ENCODE measurements at regions not wholly inside any gene's neighbourhood (a gene's known extent, or its start where the extent isn't known, plus 50 kb on each side); places are given as distances from the start of the nearest gene placed in this dataset.

- peaks cover 0 to 6% (median 0%) of the 10 kb centered on the region in 3 donors for H3K27me3 ChIP-seq (ENCODE audit: control insufficient read depth in 3 of 3, insufficient read depth in 3 of 3, low read length in 3 of 3)
- H3K4me1 ChIP-seq (ENCODE audit: control insufficient read depth in 3 of 3, insufficient read depth in 3 of 3, low read length in 3 of 3) = peaks cover 0 to 2% (median 0%) of the 10 kb centered on the region in 3 donors
- no peak overlapping the region for H3K9ac ChIP-seq (ENCODE audit: low read depth in 1 of 3, low read length in 3 of 3)
- H3K27ac ChIP-seq (ENCODE audit: low read depth, low read length) = no peak overlapping the region
- no peaks in the 10 kb centered on the region for H3K36me3 ChIP-seq (ENCODE audit: control insufficient read depth in 3 of 3, insufficient read depth in 3 of 3, low read length in 3 of 3)
- no peaks in the 10 kb centered on the region for H3K9me3 ChIP-seq (ENCODE audit: control insufficient read depth in 3 of 3, low read length in 3 of 3)
- H3K4me3 ChIP-seq (ENCODE audit: low read length in 3 of 3) = no peak overlapping the region
These were observed 134.0 kb upstream of the GSC start for GRCh38 chr14:94903883-94904282.

DNA sequence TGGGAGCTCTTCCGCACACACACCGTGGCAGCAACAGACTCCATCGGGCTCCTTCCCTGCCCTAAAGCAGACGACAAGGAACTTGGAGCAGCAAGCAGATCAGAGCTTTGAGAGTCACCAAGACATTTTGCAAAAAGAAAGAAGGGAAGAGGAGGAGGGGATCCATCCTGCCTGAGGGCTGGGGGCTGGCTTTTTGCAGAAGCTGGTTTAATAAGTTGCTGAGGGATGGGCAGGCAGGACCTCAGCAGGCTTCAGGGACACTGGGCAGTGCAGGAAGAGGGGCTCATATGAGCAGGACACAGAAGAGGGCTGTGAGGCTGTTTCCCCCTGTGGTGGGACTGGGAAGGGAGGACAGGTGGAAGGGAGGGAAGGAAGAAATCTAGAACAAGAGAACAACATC, 133.4 kb upstream of the GSC start:
- Histone ChIP-seq H3K36me3 (ENCODE audit: control insufficient read depth in 3 of 3, insufficient read depth in 3 of 3, low read length in 3 of 3) (no peaks in the 10 kb centered on the region), H3K9ac (ENCODE audit: low read depth in 1 of 3, low read length in 3 of 3) (no peak overlapping the region), H3K4me3 (ENCODE audit: low read length in 3 of 3) (no peak overlapping the region), H3K27ac (ENCODE audit: low read depth, low read length) (no peak overlapping the region), H3K27me3 (ENCODE audit: control insufficient read depth in 3 of 3, insufficient read depth in 3 of 3, low read length in 3 of 3) (peaks cover 0 to 6% (median 0%) of the 10 kb centered on the region in 3 donors), H3K4me1 (ENCODE audit: control insufficient read depth in 3 of 3, insufficient read depth in 3 of 3, low read length in 3 of 3) (peaks cover 0 to 2% (median 0%) of the 10 kb centered on the region in 3 donors), H3K9me3 (ENCODE audit: control insufficient read depth in 3 of 3, low read length in 3 of 3) (no peaks in the 10 kb centered on the region)

GRCh38 chr14:94897561-94897960, 127.6 kb upstream of the GSC start:
- Histone ChIP-seq H3K27me3 (ENCODE audit: control insufficient read depth in 3 of 3, insufficient read depth in 3 of 3, low read length in 3 of 3) (peaks cover under 1 to 13% (median 3%) of the 10 kb centered on the region in 3 donors), H3K27ac (ENCODE audit: low read depth, low read length) (no peak overlapping the region), H3K36me3 (ENCODE audit: control insufficient read depth in 3 of 3, insufficient read depth in 3 of 3, low read length in 3 of 3) (no peaks in the 10 kb centered on the region), H3K4me3 (ENCODE audit: low read length in 3 of 3) (no peak overlapping the region), H3K9ac (ENCODE audit: low read depth in 1 of 3, low read length in 3 of 3) (no peak overlapping the region), H3K9me3 (ENCODE audit: control insufficient read depth in 3 of 3, low read length in 3 of 3) (peaks cover 0 to 9% (median 0%) of the 10 kb centered on the region in 3 donors), H3K4me1 (ENCODE audit: control insufficient read depth in 3 of 3, insufficient read depth in 3 of 3, low read length in 3 of 3) (peaks cover 0 to 5% (median 3%) of the 10 kb centered on the region in 3 donors)

DNA sequence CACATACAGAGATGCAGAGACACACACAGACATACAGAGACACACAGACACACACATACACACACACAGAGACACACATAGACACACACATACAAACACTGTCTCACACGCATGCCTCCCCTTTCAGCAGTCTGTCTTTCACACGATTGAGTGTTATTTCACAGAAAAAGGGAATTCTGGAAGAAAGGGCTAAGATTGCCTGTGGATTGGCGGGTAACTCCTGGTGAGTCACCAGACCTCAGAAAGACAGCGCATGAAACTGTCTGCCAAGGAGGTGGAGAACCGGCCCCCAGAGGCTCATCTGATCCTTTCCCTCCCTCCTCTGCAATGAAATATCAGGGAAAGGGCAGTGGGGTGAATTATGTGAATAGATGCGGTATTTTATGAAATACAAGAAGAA, 127.2 kb upstream of the GSC start:
- H3K36me3 ChIP-seq (ENCODE audit: control insufficient read depth in 3 of 3, insufficient read depth in 3 of 3, low read length in 3 of 3) = no peaks in the 10 kb centered on the region
- peaks cover 0 to 9% (median 0%) of the 10 kb centered on the region in 3 donors for H3K9me3 ChIP-seq (ENCODE audit: control insufficient read depth in 3 of 3, low read length in 3 of 3)
- peaks cover 0 to 5% (median 3%) of the 10 kb centered on the region in 3 donors for H3K4me1 ChIP-seq (ENCODE audit: control insufficient read depth in 3 of 3, insufficient read depth in 3 of 3, low read length in 3 of 3)
- no peak overlapping the region for H3K27ac ChIP-seq (ENCODE audit: low read depth, low read length)
- no peak overlapping the region for H3K9ac ChIP-seq (ENCODE audit: low read depth in 1 of 3, low read length in 3 of 3)
- H3K27me3 ChIP-seq (ENCODE audit: control insufficient read depth in 3 of 3, insufficient read depth in 3 of 3, low read length in 3 of 3) = peaks cover 2 to 13% (median 5%) of the 10 kb centered on the region in 3 donors
- no peak overlapping the region for H3K4me3 ChIP-seq (ENCODE audit: low read length in 3 of 3)

- Histone ChIP-seq H3K9ac (ENCODE audit: low read depth in 1 of 3, low read length in 3 of 3) (no peak overlapping the region), H3K4me1 (ENCODE audit: control insufficient read depth in 3 of 3, insufficient read depth in 3 of 3, low read length in 3 of 3) (peaks cover 0 to 5% (median 3%) of the 10 kb centered on the region in 3 donors), H3K36me3 (ENCODE audit: control insufficient read depth in 3 of 3, insufficient read depth in 3 of 3, low read length in 3 of 3) (no peaks in the 10 kb centered on the region), H3K27me3 (ENCODE audit: control insufficient read depth in 3 of 3, insufficient read depth in 3 of 3, low read length in 3 of 3) (peaks cover 2 to 19% (median 16%) of the 10 kb centered on the region in 3 donors), H3K9me3 (ENCODE audit: control insufficient read depth in 3 of 3, low read length in 3 of 3) (peaks cover 0 to 9% (median 0%) of the 10 kb centered on the region in 3 donors), H3K4me3 (ENCODE audit: low read length in 3 of 3) (no peak overlapping the region), H3K27ac (ENCODE audit: low read depth, low read length) (no peak overlapping the region)
These were observed 123.7 kb upstream of the GSC start for GRCh38 chr14:94893411-94894160.

DNA sequence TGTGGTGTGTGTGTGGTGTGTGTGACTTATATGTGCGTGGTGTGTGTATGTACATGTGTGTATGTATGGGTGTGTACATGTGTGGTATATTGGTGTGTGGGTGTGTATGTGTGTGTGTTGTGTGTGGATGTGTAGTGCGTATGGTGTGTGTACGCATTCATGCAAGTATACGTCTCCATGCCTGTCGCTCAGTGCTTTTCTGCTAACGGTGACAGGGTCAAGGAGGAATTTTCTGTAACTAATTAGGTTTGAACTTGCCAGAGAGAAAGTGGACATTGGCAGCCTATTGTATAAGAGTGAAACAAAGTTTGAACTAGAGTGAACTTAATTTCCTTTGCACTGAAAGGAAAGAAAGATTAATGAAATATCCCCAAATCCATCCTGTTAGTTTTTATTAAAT, 120.9 kb upstream of the GSC start:
- no peaks in the 10 kb centered on the region for H3K4me1 ChIP-seq (ENCODE audit: control insufficient read depth in 3 of 3, insufficient read depth in 3 of 3, low read length in 3 of 3)
- peaks cover 0 to 8% (median 0%) of the 10 kb centered on the region in 3 donors for H3K9me3 ChIP-seq (ENCODE audit: control insufficient read depth in 3 of 3, low read length in 3 of 3)
- H3K4me3 ChIP-seq (ENCODE audit: low read length in 3 of 3) = no peak overlapping the region
- no peaks in the 10 kb centered on the region for H3K36me3 ChIP-seq (ENCODE audit: control insufficient read depth in 3 of 3, insufficient read depth in 3 of 3, low read length in 3 of 3)
- no peak overlapping the region for H3K9ac ChIP-seq (ENCODE audit: low read depth in 1 of 3, low read length in 3 of 3)
- no peak overlapping the region for H3K27ac ChIP-seq (ENCODE audit: low read depth, low read length)
- H3K27me3 ChIP-seq (ENCODE audit: control insufficient read depth in 3 of 3, insufficient read depth in 3 of 3, low read length in 3 of 3) = peaks cover 2 to 16% (median 15%) of the 10 kb centered on the region in 3 donors

GRCh38 chr14:94889520-94890312, 119.8 kb upstream of the GSC start:
- no peaks in the 10 kb centered on the region for H3K9me3 ChIP-seq (ENCODE audit: control insufficient read depth in 3 of 3, low read length in 3 of 3)

DNA sequence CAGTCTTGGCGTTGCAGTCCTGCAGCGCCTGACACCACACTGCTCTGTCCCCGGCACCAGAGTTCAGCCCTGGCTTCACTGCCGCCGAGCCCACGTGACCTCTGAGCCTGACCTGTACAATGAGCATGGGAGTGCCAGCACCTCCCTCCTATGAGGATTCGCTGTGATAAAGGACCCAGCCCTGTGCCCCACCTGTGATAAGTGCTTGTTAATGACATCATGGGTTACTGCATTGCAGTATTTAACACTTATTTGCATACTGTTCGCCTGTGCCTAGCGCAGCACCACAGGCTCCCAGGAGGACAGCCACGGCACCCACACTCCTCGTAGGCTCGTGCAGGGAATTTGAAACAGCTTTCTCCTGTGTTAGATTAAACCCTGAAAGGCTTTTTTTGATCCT, 118.2 kb upstream of the GSC start:
- H3K27me3 ChIP-seq (ENCODE audit: control insufficient read depth in 3 of 3, insufficient read depth in 3 of 3, low read length in 3 of 3) = peaks cover 8 to 16% (median 11%) of the 10 kb centered on the region in 3 donors
- H3K4me3 ChIP-seq (ENCODE audit: low read length in 3 of 3) = no peak overlapping the region
- H3K27ac ChIP-seq (ENCODE audit: low read depth, low read length) = no peak overlapping the region
- no peaks in the 10 kb centered on the region for H3K4me1 ChIP-seq (ENCODE audit: control insufficient read depth in 3 of 3, insufficient read depth in 3 of 3, low read length in 3 of 3)
- H3K9me3 ChIP-seq (ENCODE audit: control insufficient read depth in 3 of 3, low read length in 3 of 3) = no peaks in the 10 kb centered on the region
- H3K36me3 ChIP-seq (ENCODE audit: control insufficient read depth in 3 of 3, insufficient read depth in 3 of 3, low read length in 3 of 3) = no peaks in the 10 kb centered on the region
- H3K9ac ChIP-seq (ENCODE audit: low read depth in 1 of 3, low read length in 3 of 3) = no peak overlapping the region

More at GRCh38 chr14:94889520-94890312, 119.8 kb upstream of the GSC start:
- H3K27me3 ChIP-seq (ENCODE audit: control insufficient read depth in 3 of 3, insufficient read depth in 3 of 3, low read length in 3 of 3) = peaks cover 4 to 16% (median 11%) of the 10 kb centered on the region in 3 donors
- no peaks in the 10 kb centered on the region for H3K4me1 ChIP-seq (ENCODE audit: control insufficient read depth in 3 of 3, insufficient read depth in 3 of 3, low read length in 3 of 3)
- H3K4me3 ChIP-seq (ENCODE audit: low read length in 3 of 3) = no peak overlapping the region
- H3K27ac ChIP-seq (ENCODE audit: low read depth, low read length) = no peak overlapping the region
- H3K36me3 ChIP-seq (ENCODE audit: control insufficient read depth in 3 of 3, insufficient read depth in 3 of 3, low read length in 3 of 3) = no peaks in the 10 kb centered on the region
- no peak overlapping the region for H3K9ac ChIP-seq (ENCODE audit: low read depth in 1 of 3, low read length in 3 of 3)

DNA sequence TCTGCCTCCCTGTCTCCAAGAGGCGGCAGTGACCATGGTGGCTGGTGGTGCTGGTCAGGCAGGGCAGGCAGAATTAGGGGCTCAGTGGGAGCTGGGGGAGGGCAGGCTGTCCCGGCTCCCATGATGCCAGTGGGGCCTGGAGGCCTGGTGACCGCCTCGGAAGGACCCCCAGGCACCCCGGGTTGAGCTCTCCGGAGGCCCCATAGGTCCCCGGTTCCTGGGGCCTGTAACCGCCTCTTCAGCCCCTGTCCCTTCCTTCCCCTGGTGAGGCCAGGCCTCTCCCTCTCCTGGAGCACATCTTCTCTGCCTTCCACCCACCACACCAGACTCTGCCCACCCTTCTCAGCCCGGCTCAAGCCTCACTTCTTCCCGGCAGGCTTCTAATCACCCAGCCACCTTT, 117.7 kb upstream of the GSC start:
- H3K9ac ChIP-seq (ENCODE audit: low read depth in 1 of 3, low read length in 3 of 3) = no peak overlapping the region
- no peaks in the 10 kb centered on the region for H3K4me1 ChIP-seq (ENCODE audit: control insufficient read depth in 3 of 3, insufficient read depth in 3 of 3, low read length in 3 of 3)
- no peak overlapping the region for H3K27ac ChIP-seq (ENCODE audit: low read depth, low read length)
- H3K36me3 ChIP-seq (ENCODE audit: control insufficient read depth in 3 of 3, insufficient read depth in 3 of 3, low read length in 3 of 3) = no peaks in the 10 kb centered on the region
- H3K4me3 ChIP-seq (ENCODE audit: low read length in 3 of 3) = no peak overlapping the region
- peaks cover 8 to 16% (median 11%) of the 10 kb centered on the region in 3 donors for H3K27me3 ChIP-seq (ENCODE audit: control insufficient read depth in 3 of 3, insufficient read depth in 3 of 3, low read length in 3 of 3)
- H3K9me3 ChIP-seq (ENCODE audit: control insufficient read depth in 3 of 3, low read length in 3 of 3) = no peaks in the 10 kb centered on the region

- no peak overlapping the region for H3K27ac ChIP-seq (ENCODE audit: low read depth, low read length)
- H3K27me3 ChIP-seq (ENCODE audit: control insufficient read depth in 3 of 3, insufficient read depth in 3 of 3, low read length in 3 of 3) = peaks cover 6 to 13% (median 11%) of the 10 kb centered on the region in 3 donors
- no peaks in the 10 kb centered on the region for H3K4me1 ChIP-seq (ENCODE audit: control insufficient read depth in 3 of 3, insufficient read depth in 3 of 3, low read length in 3 of 3)
- no peaks in the 10 kb centered on the region for H3K36me3 ChIP-seq (ENCODE audit: control insufficient read depth in 3 of 3, insufficient read depth in 3 of 3, low read length in 3 of 3)
- H3K9ac ChIP-seq (ENCODE audit: low read depth in 1 of 3, low read length in 3 of 3) = no peak overlapping the region
- H3K9me3 ChIP-seq (ENCODE audit: control insufficient read depth in 3 of 3, low read length in 3 of 3) = no peaks in the 10 kb centered on the region
- H3K4me3 ChIP-seq (ENCODE audit: low read length in 3 of 3) = no peak overlapping the region
These were observed 117.0 kb upstream of the GSC start for GRCh38 chr14:94886931-94887330.
